ENCODE measurements at regions not wholly inside any gene's neighbourhood (a gene's known extent, or its start where the extent isn't known, plus 50 kb on each side); places are given as distances from the start of the nearest gene placed in this dataset.
"Not testable (repeated sequence)": the region's sequence is repeated elsewhere in the genome, so short reads cannot be mapped to it uniquely, and the experiment has no call there.

DNA sequence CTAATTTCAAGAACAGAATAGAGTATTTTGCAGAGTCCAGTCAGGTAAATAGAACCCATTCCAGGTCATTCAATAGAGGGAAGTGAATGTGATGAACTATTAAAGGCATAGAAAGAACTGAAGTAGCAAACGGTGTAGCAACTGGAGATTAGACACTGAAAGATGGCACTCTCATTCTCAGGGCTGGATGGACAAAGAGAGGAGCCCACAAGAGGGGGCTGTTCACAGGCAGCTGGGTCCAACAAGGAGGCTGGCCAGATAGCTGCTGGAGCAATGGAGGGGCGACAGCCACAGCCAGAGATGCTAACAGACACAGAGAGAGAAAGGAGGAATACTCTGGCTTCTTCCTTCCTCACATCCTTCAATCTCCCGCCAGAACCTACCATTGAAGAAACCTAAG lies 93.1 kb upstream of the SMARCA2 start:
- no peaks in the 10 kb centered on the region for H3K9me3 ChIP-seq (ENCODE audit: control insufficient read depth, low read length)
- no peaks in the 10 kb centered on the region for H3K4me1 ChIP-seq (ENCODE audit: control insufficient read depth, insufficient read depth, low read length, poor library complexity, severe bottlenecking)
- no peak overlapping the region for H3K27ac ChIP-seq (ENCODE audit: low read depth, low read length, severe bottlenecking)
- no peaks in the 10 kb centered on the region for H3K36me3 ChIP-seq (ENCODE audit: control insufficient read depth, insufficient read depth, low read length)
- WGBS, 2 experiments (ENCODE audit: insufficient coverage in 2 of 2): 56 to 86% methylated on average over 1 of the region's 3 CpGs
- H3K4me3 ChIP-seq (ENCODE audit: extremely low read depth, insufficient read depth, low read length, poor library complexity, severe bottlenecking): no peak overlapping the region

DNA sequence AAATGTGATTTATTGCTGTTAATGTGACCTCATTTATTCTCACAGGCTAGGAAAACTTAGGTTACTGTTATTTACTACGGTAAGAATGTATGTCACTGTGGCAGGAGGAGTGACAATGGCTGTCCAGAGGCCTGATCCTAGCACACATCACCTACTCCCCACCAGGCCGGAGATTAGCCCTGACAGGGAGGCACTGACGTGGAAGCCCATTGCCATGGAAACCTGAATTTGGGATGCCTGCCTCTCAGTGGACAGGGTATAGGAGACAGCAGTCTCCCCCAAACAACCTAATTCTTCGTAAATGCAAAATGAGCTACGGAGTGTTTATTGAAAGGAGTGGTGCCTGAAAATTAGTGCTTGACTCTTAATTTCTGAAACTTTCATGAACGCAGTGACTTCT lies 87.6 kb upstream of the SMARCA2 start:
- no peaks in the 10 kb centered on the region for H3K36me3 ChIP-seq (ENCODE audit: control insufficient read depth, insufficient read depth, low read length)
- no peaks in the 10 kb centered on the region for H3K4me1 ChIP-seq (ENCODE audit: control insufficient read depth, insufficient read depth, low read length, poor library complexity, severe bottlenecking)
- no peak overlapping the region for H3K4me3 ChIP-seq (ENCODE audit: extremely low read depth, insufficient read depth, low read length, poor library complexity, severe bottlenecking)
- 93 to 100% methylated on average over 3 to 5 of the region's 6 CpGs for WGBS, 2 experiments (ENCODE audit: insufficient coverage in 2 of 2)
- H3K9me3 ChIP-seq (ENCODE audit: control insufficient read depth, low read length): no peaks in the 10 kb centered on the region
- H3K27ac ChIP-seq (ENCODE audit: low read depth, low read length, severe bottlenecking): no peak overlapping the region

DNA sequence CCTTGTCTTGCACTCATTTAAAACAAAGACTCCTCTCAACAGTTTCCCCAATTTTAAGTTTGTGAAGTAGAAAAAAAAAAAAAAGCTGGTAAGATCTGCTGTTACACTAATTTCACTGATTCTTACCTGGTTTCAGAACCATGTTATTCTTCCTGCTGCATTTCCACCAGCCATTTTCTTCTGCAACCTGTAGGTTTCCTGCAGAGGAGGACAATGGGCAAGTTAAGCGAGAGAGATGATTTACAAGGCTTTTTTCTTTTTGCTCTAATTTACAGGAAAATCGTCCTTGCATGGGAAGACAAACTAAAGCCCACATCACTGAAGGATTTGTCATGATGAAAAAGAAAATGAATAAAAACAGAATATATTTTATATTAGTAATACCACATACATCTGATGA lies 86.0 kb upstream of the SMARCA2 start:
- Histone ChIP-seq H3K36me3 (ENCODE audit: control insufficient read depth, insufficient read depth, low read length) (no peaks in the 10 kb centered on the region), H3K9me3 (ENCODE audit: control insufficient read depth, low read length) (no peaks in the 10 kb centered on the region), H3K4me1 (ENCODE audit: control insufficient read depth, insufficient read depth, low read length, poor library complexity, severe bottlenecking) (no peaks in the 10 kb centered on the region), H3K27ac (ENCODE audit: low read depth, low read length, severe bottlenecking) (no peak overlapping the region), H3K4me3 (ENCODE audit: extremely low read depth, insufficient read depth, low read length, poor library complexity, severe bottlenecking) (no peak overlapping the region)
- WGBS, 2 experiments (ENCODE audit: insufficient coverage in 2 of 2): no CpG with 5 or more reads among the region's 2 CpGs

DNA sequence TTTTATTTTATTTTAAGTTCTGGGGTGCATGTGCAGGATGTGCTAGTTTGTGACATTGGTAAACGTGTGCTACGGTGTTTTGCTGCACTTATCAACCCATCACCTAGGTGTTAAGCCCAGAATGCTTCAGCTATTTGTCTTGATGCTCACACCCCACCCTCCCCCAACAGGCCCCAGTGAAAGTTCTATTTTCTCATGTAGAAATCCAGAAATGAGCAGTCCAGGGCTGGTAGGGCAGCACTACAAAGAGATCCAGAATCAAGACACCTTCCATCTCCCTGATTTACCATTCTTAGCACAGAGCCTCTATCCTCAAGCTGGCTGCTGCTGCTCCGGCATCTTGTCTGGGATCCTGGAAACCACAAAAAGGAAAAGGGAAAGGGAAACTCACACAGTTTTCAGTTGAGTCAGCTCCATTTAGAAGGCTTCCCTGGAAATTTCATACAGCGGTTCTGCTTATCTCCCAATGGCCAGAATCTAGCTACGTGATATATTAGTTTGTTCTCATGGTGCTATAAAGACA lies 85.4 kb upstream of the SMARCA2 start:
- H3K4me1 ChIP-seq (ENCODE audit: control insufficient read depth, insufficient read depth, low read length, poor library complexity, severe bottlenecking): no peaks in the 10 kb centered on the region
- WGBS, 2 experiments (ENCODE audit: insufficient coverage in 2 of 2): 95 to 100% methylated on average over 1 to 3 of the region's 5 CpGs
- no peaks in the 10 kb centered on the region for H3K9me3 ChIP-seq (ENCODE audit: control insufficient read depth, low read length)
- no peak overlapping the region for H3K27ac ChIP-seq (ENCODE audit: low read depth, low read length, severe bottlenecking)
- no peak overlapping the region for H3K4me3 ChIP-seq (ENCODE audit: extremely low read depth, insufficient read depth, low read length, poor library complexity, severe bottlenecking)
- no peaks in the 10 kb centered on the region for H3K36me3 ChIP-seq (ENCODE audit: control insufficient read depth, insufficient read depth, low read length)

DNA sequence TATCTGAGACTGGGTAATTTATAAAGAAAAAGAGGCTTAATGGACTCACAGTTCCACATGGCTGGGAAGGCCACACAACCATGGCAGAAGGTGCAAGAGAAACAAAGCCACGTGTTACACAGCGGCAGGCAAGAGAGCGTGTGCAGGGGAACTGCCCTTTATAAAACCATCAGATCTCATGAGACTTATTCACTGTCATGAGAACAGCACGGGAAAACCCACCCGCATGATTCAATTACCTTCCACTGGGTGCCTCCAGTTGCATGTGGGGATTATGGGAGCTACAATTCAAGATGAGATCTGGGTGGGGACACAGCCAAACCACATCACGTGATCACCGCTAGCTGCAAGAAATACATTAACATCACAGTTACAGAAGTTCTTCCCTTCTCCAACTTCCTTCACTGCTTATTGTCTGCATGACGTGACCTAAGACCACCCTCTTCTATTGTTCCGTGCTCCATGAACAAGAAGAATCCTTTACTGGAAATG lies 84.9 kb upstream of the SMARCA2 start:
- H3K27ac ChIP-seq (ENCODE audit: low read depth, low read length, severe bottlenecking); H3K36me3 ChIP-seq (ENCODE audit: control insufficient read depth, insufficient read depth, low read length); H3K4me3 ChIP-seq (ENCODE audit: extremely low read depth, insufficient read depth, low read length, poor library complexity, severe bottlenecking); H3K4me1 ChIP-seq (ENCODE audit: control insufficient read depth, insufficient read depth, low read length, poor library complexity, severe bottlenecking); H3K9me3 ChIP-seq (ENCODE audit: control insufficient read depth, low read length): not testable (repeated sequence)
- WGBS, 2 experiments (ENCODE audit: insufficient coverage in 2 of 2): 86 to 91% methylated on average over 5 to 7 of the region's 9 CpGs

DNA sequence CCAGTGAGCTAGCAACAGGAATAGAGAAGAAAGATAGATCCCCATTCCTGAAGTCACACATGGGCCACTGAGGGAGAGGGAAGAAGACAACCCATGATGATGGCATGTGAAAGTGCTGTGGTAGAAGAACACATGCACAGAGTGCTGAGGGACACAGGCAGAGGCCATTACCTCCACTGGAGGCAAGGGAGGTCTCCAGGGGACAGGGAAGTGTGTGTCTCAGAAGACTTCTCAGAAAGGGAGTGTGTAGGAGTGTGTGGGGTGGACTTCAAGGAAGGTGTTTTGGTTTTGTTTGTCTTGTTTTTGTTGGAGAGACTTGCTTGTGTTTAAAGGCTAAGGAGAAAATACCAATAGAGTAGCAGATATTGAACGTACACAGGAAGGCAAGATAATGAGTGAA lies 77.0 kb upstream of the SMARCA2 start:
- 75 to 76% methylated on average over 1 of the region's 1 CpG for WGBS, 2 experiments (ENCODE audit: insufficient coverage in 2 of 2)

DNA sequence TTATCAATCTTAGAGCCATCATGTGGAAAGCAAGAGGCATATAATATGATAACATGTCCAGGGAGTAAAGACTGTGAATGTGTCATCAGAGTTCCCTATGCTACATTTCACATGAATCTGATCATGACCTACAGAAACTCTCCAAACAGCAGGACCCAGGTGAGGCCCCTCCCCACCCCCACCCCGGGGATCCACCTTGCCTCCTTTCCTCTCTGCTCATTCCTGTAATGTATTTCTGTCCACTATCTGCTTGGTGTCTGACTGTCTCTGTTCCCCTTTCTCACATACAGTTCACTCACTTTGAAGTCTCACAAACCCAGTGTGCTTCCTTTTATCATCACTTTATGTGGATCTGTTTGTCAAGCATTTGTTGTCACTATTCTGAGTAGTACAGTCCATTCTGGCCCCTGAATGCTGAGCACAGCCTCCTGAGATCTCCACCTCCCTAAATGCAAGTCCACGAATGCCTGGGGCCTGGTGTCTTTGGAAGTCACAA lies 76.4 kb upstream of the SMARCA2 start:
- Histone ChIP-seq H3K36me3 (ENCODE audit: control insufficient read depth, insufficient read depth, low read length) (no peaks in the 10 kb centered on the region), H3K9me3 (ENCODE audit: control insufficient read depth, low read length) (no peaks in the 10 kb centered on the region), H3K4me3 (ENCODE audit: extremely low read depth, insufficient read depth, low read length, poor library complexity, severe bottlenecking) (no peak overlapping the region), H3K27ac (ENCODE audit: low read depth, low read length, severe bottlenecking) (no peak overlapping the region), H3K4me1 (ENCODE audit: control insufficient read depth, insufficient read depth, low read length, poor library complexity, severe bottlenecking) (no peaks in the 10 kb centered on the region)
- no CpG with 5 or more reads among the region's 2 CpGs for WGBS, 2 experiments (ENCODE audit: insufficient coverage in 2 of 2)

More for the DNA sequence above, 77.0 kb upstream of the SMARCA2 start:
- Histone ChIP-seq H3K9me3 (ENCODE audit: control insufficient read depth, low read length) (no peaks in the 10 kb centered on the region), H3K36me3 (ENCODE audit: control insufficient read depth, insufficient read depth, low read length) (no peaks in the 10 kb centered on the region), H3K27ac (ENCODE audit: low read depth, low read length, severe bottlenecking) (no peak overlapping the region), H3K4me1 (ENCODE audit: control insufficient read depth, insufficient read depth, low read length, poor library complexity, severe bottlenecking) (no peaks in the 10 kb centered on the region), H3K4me3 (ENCODE audit: extremely low read depth, insufficient read depth, low read length, poor library complexity, severe bottlenecking) (no peak overlapping the region)

DNA sequence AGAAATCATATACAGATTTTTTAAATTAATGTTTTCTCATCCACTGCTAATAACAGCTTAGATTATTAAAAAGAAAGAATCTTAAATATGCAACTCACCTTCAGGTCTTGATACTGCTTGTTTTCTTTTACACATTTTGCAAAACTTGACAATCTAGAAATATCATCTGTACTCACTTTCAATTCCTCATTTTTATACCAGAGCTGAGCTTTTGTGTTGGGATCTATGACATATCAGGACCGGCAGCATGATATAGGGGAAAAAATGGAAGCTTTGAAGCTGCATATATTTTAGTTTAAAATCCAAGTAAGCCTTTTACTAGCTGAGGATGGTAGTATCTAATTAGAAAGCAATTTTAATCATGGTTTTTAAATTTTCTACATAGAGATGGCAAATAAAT lies 75.7 kb upstream of the SMARCA2 start:
- Histone ChIP-seq H3K27ac (ENCODE audit: low read depth, low read length, severe bottlenecking) (no peak overlapping the region), H3K4me1 (ENCODE audit: control insufficient read depth, insufficient read depth, low read length, poor library complexity, severe bottlenecking) (no peaks in the 10 kb centered on the region), H3K4me3 (ENCODE audit: extremely low read depth, insufficient read depth, low read length, poor library complexity, severe bottlenecking) (no peak overlapping the region), H3K9me3 (ENCODE audit: control insufficient read depth, low read length) (no peaks in the 10 kb centered on the region), H3K36me3 (ENCODE audit: control insufficient read depth, insufficient read depth, low read length) (no peaks in the 10 kb centered on the region)
- no CpG with 5 or more reads among the region's 1 CpG for WGBS, 2 experiments (ENCODE audit: insufficient coverage in 2 of 2)

DNA sequence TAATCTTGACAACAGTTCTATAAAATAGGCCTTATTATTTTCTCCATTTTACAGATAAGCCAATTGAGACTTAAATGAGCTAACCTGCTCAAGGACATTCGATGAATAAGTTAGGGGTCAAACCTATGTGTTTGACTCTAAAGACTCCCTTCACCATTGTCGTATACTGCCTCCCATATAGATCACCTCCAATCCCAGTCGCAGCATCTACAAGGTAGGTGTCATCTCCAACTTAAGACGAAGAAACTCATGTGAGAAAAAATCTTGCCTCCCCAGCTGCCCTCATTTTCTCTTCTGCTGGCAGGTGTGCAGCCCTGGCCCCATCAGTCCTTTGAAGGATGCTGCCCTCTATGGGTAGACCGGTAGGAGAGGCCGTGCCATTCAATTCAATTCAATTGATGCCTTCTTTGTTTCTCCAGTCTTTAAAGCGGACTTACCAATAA lies 75.2 kb upstream of the SMARCA2 start:
- WGBS, 2 experiments (ENCODE audit: insufficient coverage in 2 of 2): 44 to 45% methylated on average over 5 to 6 of the region's 7 CpGs
- Histone ChIP-seq H3K9me3 (ENCODE audit: control insufficient read depth, low read length) (no peaks in the 10 kb centered on the region), H3K27ac (ENCODE audit: low read depth, low read length, severe bottlenecking) (no peak overlapping the region), H3K4me3 (ENCODE audit: extremely low read depth, insufficient read depth, low read length, poor library complexity, severe bottlenecking) (no peak overlapping the region), H3K4me1 (ENCODE audit: control insufficient read depth, insufficient read depth, low read length, poor library complexity, severe bottlenecking) (no peaks in the 10 kb centered on the region), H3K36me3 (ENCODE audit: control insufficient read depth, insufficient read depth, low read length) (no peaks in the 10 kb centered on the region)

DNA sequence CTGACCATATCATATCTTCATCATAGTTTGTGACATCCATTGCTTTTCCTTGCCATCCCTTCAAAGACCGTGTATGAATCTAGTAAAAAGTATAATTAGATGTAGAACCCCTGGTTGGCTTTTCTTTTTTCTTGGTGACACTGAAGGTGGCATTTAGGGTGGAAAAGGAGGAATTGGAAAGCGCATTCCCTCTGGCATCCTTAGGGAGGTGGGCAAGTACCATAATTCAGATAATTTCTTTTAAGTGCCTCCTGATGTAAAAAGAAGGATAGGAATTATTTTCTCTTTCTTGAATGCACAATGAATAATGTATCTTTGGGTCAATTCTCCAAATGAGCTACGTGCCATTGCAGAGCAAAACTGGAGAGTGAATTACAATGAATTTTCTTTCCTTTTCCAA lies 73.2 kb upstream of the SMARCA2 start:
- no peaks in the 10 kb centered on the region for H3K9me3 ChIP-seq (ENCODE audit: control insufficient read depth, low read length)
- no CpG with 5 or more reads among the region's 3 CpGs for WGBS, 2 experiments (ENCODE audit: insufficient coverage in 2 of 2)
- no peaks in the 10 kb centered on the region for H3K4me1 ChIP-seq (ENCODE audit: control insufficient read depth, insufficient read depth, low read length, poor library complexity, severe bottlenecking)
- no peaks in the 10 kb centered on the region for H3K36me3 ChIP-seq (ENCODE audit: control insufficient read depth, insufficient read depth, low read length)
- H3K27ac ChIP-seq (ENCODE audit: low read depth, low read length, severe bottlenecking): no peak overlapping the region
- no peak overlapping the region for H3K4me3 ChIP-seq (ENCODE audit: extremely low read depth, insufficient read depth, low read length, poor library complexity, severe bottlenecking)

DNA sequence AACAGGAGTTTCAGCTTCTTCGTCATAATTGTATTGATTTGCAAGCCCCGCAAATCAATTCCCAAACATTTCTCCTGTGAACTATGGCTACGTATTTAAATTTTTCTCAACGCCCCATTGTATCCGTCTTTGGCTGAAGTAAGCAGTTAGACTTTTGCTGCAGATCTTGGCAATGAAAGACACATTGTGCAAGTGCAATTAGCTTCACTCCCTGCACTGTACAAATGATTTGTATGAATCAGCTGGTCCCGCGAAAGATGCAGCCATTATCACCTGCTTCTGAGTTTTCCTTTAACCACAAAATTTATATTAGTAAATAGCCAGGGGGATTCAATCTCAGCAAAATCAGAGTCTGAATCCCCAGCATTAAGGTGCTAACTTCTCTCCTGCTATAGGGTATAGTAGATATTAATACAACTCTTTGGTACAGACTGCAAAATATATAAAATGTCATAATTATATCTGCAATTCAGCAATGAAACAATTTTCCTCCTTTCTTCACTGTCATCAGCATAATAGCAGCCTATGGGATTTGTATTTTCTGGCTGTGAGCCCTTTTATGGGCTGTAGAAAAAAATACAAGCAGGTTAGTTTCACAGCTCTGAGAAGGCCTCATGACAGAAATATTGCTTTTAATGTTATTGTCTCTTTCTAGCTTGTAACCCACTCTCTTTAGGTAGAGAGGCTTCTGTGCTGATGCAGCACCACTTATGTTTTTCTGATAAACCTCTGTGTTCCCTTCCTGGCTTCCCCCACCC lies 68.4 kb upstream of the SMARCA2 start:
- no peak overlapping the region for H3K4me3 ChIP-seq (ENCODE audit: extremely low read depth, insufficient read depth, low read length, poor library complexity, severe bottlenecking)
- 92 to 100% methylated on average over 3 to 7 of the region's 7 CpGs for WGBS, 2 experiments (ENCODE audit: insufficient coverage in 2 of 2)

More for the DNA sequence above, 68.4 kb upstream of the SMARCA2 start:
- H3K9me3 ChIP-seq (ENCODE audit: control insufficient read depth, low read length): no peaks in the 10 kb centered on the region
- H3K4me1 ChIP-seq (ENCODE audit: control insufficient read depth, insufficient read depth, low read length, poor library complexity, severe bottlenecking): no peaks in the 10 kb centered on the region
- no peaks in the 10 kb centered on the region for H3K36me3 ChIP-seq (ENCODE audit: control insufficient read depth, insufficient read depth, low read length)
- H3K27ac ChIP-seq (ENCODE audit: low read depth, low read length, severe bottlenecking): no peak overlapping the region

Measured in mesodermal cell (in vitro differentiated cells).